Heart left ventricle (tissue), 16 donors: ENCODE measurements at regions not wholly inside any gene's neighbourhood (a gene's known extent, or its start where the extent isn't known, plus 50 kb on each side); places are given as distances from the start of the nearest gene placed in this dataset.

Source experiments
- ATAC-seq, 4 donors: fragments of 200-7000 bp; cut with Tn5 transposase; one replicate each; pipeline ENCODE4 v1.9.1; 2020 to 2022; ENCODE audit warnings: moderate library complexity in 4 of 4, mild to moderate bottlenecking in 3 of 4, moderate number of reproducible peaks in 1 of 4
- DNase-seq, 5 donors: peaks; one replicate each; pipeline ENCODE4 v3.0.0-alpha.2; 2020
- H3K27ac ChIP-seq, 12 donors: fragments of 200-600 bp; sonication (generic) in 4 of 12; one replicate each; pipeline versions ENCODE4 v1.5.0 to v1.8.0; 2016 to 2022; ENCODE audit warnings: mild to moderate bottlenecking in 2 of 12
- H3K27me3 ChIP-seq, 9 donors: fragments of 200-600 bp; sonication (generic) in 2 of 9; one replicate each; pipeline versions ENCODE4 v1.5.1 to v1.8.0; 2016 to 2022; ENCODE audit warnings: mild to moderate bottlenecking in 3 of 9
- H3K36me3 ChIP-seq, 9 donors: fragments of 200-600 bp; sonication (generic) in 2 of 9; one replicate each; pipeline versions ENCODE4 v1.5.0 to v1.8.0; 2018 to 2022; ENCODE audit warnings: mild to moderate bottlenecking in 2 of 9
- H3K4me1 ChIP-seq, 12 donors: fragments of 200-600 bp; sonication (generic) in 4 of 12; one replicate each; pipeline versions ENCODE4 v1.5.0 to v1.8.0; 2016 to 2022; ENCODE audit warnings: mild to moderate bottlenecking in 3 of 12
- H3K4me3 ChIP-seq, 12 donors: fragments of 200-600 bp; sonication (generic) in 4 of 12; one replicate each; pipeline versions ENCODE4 v1.5.0 to v1.8.0; 2017 to 2022; ENCODE audit warnings: mild to moderate bottlenecking in 9 of 12, moderate library complexity in 4 of 12
- H3K9me3 ChIP-seq, 12 donors: fragments of 200-600 bp; sonication (generic) in 4 of 12; one replicate each; pipeline versions ENCODE4 v1.5.0 to v1.8.0; 2016 to 2022; ENCODE audit warnings: mild to moderate bottlenecking in 1 of 12
- CTCF ChIP-seq, 12 donors: fragments of 200-600 bp; sonication (generic) in 4 of 12; IDR thresholded peaks; one replicate each; pipeline versions ENCODE4 v1.5.0 to v1.8.0; 2018 to 2022; ENCODE audit warnings: antibody characterized with exemption in 12 of 12, mild to moderate bottlenecking in 5 of 12
- POLR2A ChIP-seq, 2 donors: fragments of 450-650 bp; IDR thresholded peaks; one replicate each; pipeline ENCODE4 v1.6.1; 2017; ENCODE audit warnings: antibody characterized with exemption in 2 of 2, mild to moderate bottlenecking in 2 of 2, moderate library complexity in 2 of 2
- whole genome bisulfite sequencing, 4 donors: extraction: QIAGEN DNeasy Blood & Tissue Kit in 2 of 4; methylation state at CpG; one replicate each; pipeline versions ENCODE4 v1.1.5 to v1.1.7; 2013 to 2018; 5-methylcytosine and 5-hydroxymethylcytosine counted together
- intact Hi-C, 10 donors: fragments of 100-400 bp; cut with DNase I; formaldehyde crosslinking; loops; one replicate each; pipeline versions ENCODE4 v1.11.1 to v1.14.2; 2022
- donor health status: ischemic (EF 13 %, LVEDD 7.1; RV severe dilation, severe dysfunction).
- donor health status: healthy with polysubstance abuse.
- donor health status: DM: no; HTN: yes; CAD: no.
- donor health status: DM: no; HTN: no; CAD: no.
- donor health status: ischemic (EF 25% LVEDD 6.9; RV normal size, moderate dysfunction).
- donor health status: ischemic (EF 25% LVEDD 5.7; RV mildly dilated, moderate dysfunction).
- donor health status: healthy.
- donor health status: DM: yes; HTN: yes; CAD: no.
- donor health status: ischemic (EF 35%, LVEDD 5.7; RV mildly dilated, moderate dysfunction).
- donor health status: nonischemic (EF 11% LVEDD 7.7; RV severe dilation, severe dysfunction).
- donor health status: DM: yes; HTN: yes; CAD: no.
- donor health status: PGD.
- donor health status: ischemic (EF 29% LVEDD 5.4; RV normal size, mild dysfunction).
- donor health status: nonischemic (EF 23%, LVEDD 6.1; RV moderate dilation, normal function).

- no peak for ATAC-seq
- Histone ChIP-seq H3K4me1 (no peaks in the 10 kb centered on the region), H3K4me3 (no peak overlapping the region), H3K27ac (no peak overlapping the region), H3K9me3 (no peaks in the 10 kb centered on the region), H3K36me3 (no peaks in the 10 kb centered on the region), H3K27me3 (no peaks in the 10 kb centered on the region)
- intact Hi-C loops = no loop called here
- TF ChIP-seq POLR2A (IDR thresholded peaks at IDR 0.05) (no peak), CTCF (IDR thresholded peaks at IDR 0.05) (no peak)
- no peak for DNase-seq
- 77 to 87% (median 81%) methylated on average over 5 of the region's 5 CpGs for WGBS, 4 donors
Measured at GRCh38 chr4:10272511-10272910, 155.9 kb upstream of the WDR1 start.

GRCh38 chr4:10267066-10267465 is 150.5 kb upstream of the WDR1 start:
- WGBS, 4 donors = 76 to 85% (median 83%) methylated on average over 4 of the region's 4 CpGs
- ATAC-seq (no peak), DNase-seq (no peak)
- no peak overlapping the region for H3K27ac ChIP-seq
- no peak overlapping the region for H3K4me3 ChIP-seq
- no peaks in the 10 kb centered on the region for H3K4me1 ChIP-seq
- TF ChIP-seq CTCF (IDR thresholded peaks at IDR 0.05) (no peak), POLR2A (IDR thresholded peaks at IDR 0.05) (no peak)
- intact Hi-C loops = no loop called here
- H3K9me3 ChIP-seq = no peaks in the 10 kb centered on the region
- no peaks in the 10 kb centered on the region for H3K36me3 ChIP-seq
- H3K27me3 ChIP-seq = no peaks in the 10 kb centered on the region

DNA sequence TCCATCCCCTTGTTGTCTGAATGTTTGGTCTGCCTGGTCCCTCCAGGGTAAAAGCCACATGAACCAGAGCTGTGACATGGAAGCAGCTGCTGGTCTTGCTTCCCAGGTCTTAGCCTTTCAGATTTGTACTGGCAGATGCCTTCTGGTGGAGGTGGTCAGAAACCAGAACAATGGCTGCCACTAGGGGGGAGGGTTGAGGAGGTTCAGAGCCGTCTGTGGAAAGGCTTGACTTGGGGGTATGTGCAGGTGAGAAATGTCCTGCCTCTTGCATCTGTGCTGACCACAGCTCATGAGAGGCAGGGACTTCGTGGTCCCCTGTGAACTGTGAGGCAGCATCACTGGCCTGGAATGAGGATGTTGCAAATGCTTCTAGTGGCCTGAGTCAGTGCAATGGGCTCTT is 144.2 kb upstream of the WDR1 start:
- Histone ChIP-seq H3K9me3 (no peaks in the 10 kb centered on the region), H3K27me3 (peaks cover 0 to 4% (median 0%) of the 10 kb centered on the region in 9 donors), H3K4me3 (no peak overlapping the region), H3K4me1 (no peaks in the 10 kb centered on the region), H3K27ac (no peak overlapping the region), H3K36me3 (no peaks in the 10 kb centered on the region)
- ATAC-seq (no peak), DNase-seq (no peak)
- TF ChIP-seq POLR2A (IDR thresholded peaks at IDR 0.05) = no peak
- TF ChIP-seq CTCF (IDR thresholded peaks at IDR 0.05) = no peak
- WGBS, 4 donors = 59 to 64% (median 61%) methylated on average over 2 of the region's 2 CpGs
- intact Hi-C loops = no loop called here

DNA sequence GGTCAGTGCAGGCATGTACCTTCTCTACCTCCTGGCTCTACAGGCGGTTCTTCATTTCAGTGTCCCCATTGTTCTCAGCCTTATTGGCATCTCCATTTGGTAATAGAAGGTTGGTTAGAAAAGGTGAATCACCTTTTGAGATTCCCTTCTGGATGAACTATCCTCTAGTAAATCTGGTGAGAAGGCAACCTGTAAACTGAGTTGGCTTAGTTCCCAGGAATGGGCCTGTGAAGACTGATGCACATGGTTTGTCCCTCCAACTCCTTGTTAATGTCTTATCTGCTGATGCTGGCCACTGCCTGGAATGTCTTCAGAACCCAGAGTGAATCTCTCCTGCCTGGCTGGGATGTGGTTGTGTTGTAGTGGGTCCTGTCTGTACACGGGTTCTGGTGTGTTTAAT is 143.4 kb upstream of the WDR1 start:
- Histone ChIP-seq H3K4me1 (no peaks in the 10 kb centered on the region), H3K9me3 (no peaks in the 10 kb centered on the region), H3K27ac (no peak overlapping the region), H3K27me3 (peaks cover 0 to 4% (median 0%) of the 10 kb centered on the region in 9 donors), H3K4me3 (no peak overlapping the region), H3K36me3 (no peaks in the 10 kb centered on the region)
- DNase-seq (no peak), ATAC-seq (no peak)
- WGBS, 4 donors = 82 to 87% (median 83%) methylated on average over 2 of the region's 2 CpGs
- intact Hi-C loops = loop anchor here in 1 of 10 donors (10.0 kb wide), 1 partner anchor 55 kb away; no protein-coding TSS in a partner anchor
- no peak for TF ChIP-seq POLR2A (IDR thresholded peaks at IDR 0.05)
- no peak for TF ChIP-seq CTCF (IDR thresholded peaks at IDR 0.05)
